ENCODE measurements at regions not wholly inside any gene's neighbourhood (a gene's known extent, or its start where the extent isn't known, plus 50 kb on each side); places are given as distances from the start of the nearest gene placed in this dataset.
"Not testable (repeated sequence)": the region's sequence is repeated elsewhere in the genome, so short reads cannot be mapped to it uniquely, and the experiment has no call there.

DNA sequence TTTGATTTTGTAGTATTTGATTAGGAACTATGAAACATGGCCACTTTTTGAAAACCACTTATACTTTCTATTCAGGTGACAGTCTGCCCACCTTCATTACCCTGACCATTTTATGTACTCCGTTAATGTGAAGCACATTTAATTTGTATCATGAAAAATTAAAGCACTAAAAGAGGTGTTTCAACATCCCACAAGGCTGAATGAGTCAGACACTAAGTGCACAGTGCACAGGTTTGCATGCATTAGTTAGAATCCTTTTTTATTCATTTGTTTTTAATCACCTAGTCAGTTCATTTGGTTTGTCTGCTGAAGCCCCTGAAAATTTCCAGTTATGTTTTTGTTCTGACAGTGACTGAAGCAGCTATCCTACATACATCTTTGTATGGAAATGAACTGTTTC, 271.0 kb downstream of the SLITRK5 start:
- Histone ChIP-seq H3K27me3 (ENCODE audit: control insufficient read depth in 1 of 2, insufficient read depth in 2 of 2, low read length in 2 of 2) (no peaks in the 10 kb centered on the region), H3K4me3 (ENCODE audit: low read depth in 1 of 2, low read length in 2 of 2) (no peak overlapping the region), H3K27ac (ENCODE audit: low read depth in 2 of 2, low read length in 1 of 2) (no peak overlapping the region), H3K4me1 (ENCODE audit: control insufficient read depth in 2 of 2, insufficient read depth in 2 of 2, low read length in 1 of 2) (no peaks in the 10 kb centered on the region), H3K9me3 (ENCODE audit: control insufficient read depth in 2 of 2, insufficient read depth in 1 of 2, low read depth in 1 of 2, low read length in 1 of 2) (no peaks in the 10 kb centered on the region), H3K36me3 (ENCODE audit: control insufficient read depth in 2 of 2, insufficient read depth in 2 of 2, low read length in 1 of 2) (no peaks in the 10 kb centered on the region)
- 75 to 79% methylated on average over 1 of the region's 1 CpG for WGBS, 2 donors

DNA sequence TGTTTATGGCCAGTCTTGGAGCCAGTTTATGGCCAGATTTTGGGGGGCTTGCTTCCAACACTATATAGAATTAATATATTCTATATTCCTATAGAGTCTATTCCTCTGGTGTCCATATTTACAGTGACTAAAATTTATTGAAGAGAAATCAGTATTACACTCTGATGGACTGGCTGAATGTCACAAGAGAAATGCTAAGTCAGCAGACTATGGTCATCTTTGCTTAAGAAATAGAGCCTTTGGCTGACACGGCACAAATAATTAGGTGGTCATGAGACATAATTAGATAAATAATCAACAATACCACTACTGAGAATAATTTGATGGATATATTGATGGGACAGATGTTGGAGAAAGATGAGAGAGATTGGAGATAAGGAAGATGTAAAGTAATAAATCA, 272.9 kb downstream of the SLITRK5 start:
- Histone ChIP-seq H3K27me3 (ENCODE audit: control insufficient read depth in 1 of 2, insufficient read depth in 2 of 2, low read length in 2 of 2) (no peaks in the 10 kb centered on the region), H3K36me3 (ENCODE audit: control insufficient read depth in 2 of 2, insufficient read depth in 2 of 2, low read length in 1 of 2) (no peaks in the 10 kb centered on the region), H3K27ac (ENCODE audit: low read depth in 2 of 2, low read length in 1 of 2) (no peak overlapping the region), H3K4me1 (ENCODE audit: control insufficient read depth in 2 of 2, insufficient read depth in 2 of 2, low read length in 1 of 2) (no peaks in the 10 kb centered on the region), H3K4me3 (ENCODE audit: low read depth in 1 of 2, low read length in 2 of 2) (no peak overlapping the region), H3K9me3 (ENCODE audit: control insufficient read depth in 2 of 2, insufficient read depth in 1 of 2, low read depth in 1 of 2, low read length in 1 of 2) (no peaks in the 10 kb centered on the region)
- WGBS, 2 donors = 88 to 93% methylated on average over 1 of the region's 1 CpG

- WGBS, 2 donors = 69 to 71% methylated on average over 2 of the region's 2 CpGs
Observed at GRCh38 chr13:87952377-87952776, 281.2 kb downstream of the SLITRK5 start.

DNA sequence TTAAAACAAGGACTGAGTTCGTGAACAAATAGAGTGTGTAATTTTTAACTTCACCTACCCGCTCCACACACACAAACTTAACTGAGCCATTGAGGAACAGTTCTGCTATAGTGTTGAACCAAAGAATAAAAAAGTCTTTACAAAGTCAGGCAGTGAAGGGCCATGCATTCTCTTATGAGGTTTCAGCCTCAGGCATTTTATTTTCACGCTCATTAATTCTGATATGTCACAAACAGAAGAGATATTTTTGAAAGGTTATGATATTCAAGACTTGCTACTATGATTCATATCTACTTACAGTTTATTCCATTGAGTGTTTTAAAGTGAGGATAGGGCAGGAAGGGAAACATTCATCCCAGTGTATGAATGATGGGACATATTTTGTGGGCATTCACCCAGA, 282.2 kb downstream of the SLITRK5 start:
- 50 to 57% methylated on average over 3 of the region's 3 CpGs for WGBS, 2 donors
- H3K9me3 ChIP-seq (ENCODE audit: control insufficient read depth in 2 of 2, insufficient read depth in 1 of 2, low read depth in 1 of 2, low read length in 1 of 2) = no peaks in the 10 kb centered on the region
- H3K4me1 ChIP-seq (ENCODE audit: control insufficient read depth in 2 of 2, insufficient read depth in 2 of 2, low read length in 1 of 2) = no peaks in the 10 kb centered on the region
- no peak overlapping the region for H3K4me3 ChIP-seq (ENCODE audit: low read depth in 1 of 2, low read length in 2 of 2)
- H3K27ac ChIP-seq (ENCODE audit: low read depth in 2 of 2, low read length in 1 of 2) = no peak overlapping the region
- no peaks in the 10 kb centered on the region for H3K36me3 ChIP-seq (ENCODE audit: control insufficient read depth in 2 of 2, insufficient read depth in 2 of 2, low read length in 1 of 2)
- H3K27me3 ChIP-seq (ENCODE audit: control insufficient read depth in 1 of 2, insufficient read depth in 2 of 2, low read length in 2 of 2) = no peaks in the 10 kb centered on the region

More at GRCh38 chr13:87952377-87952776, 281.2 kb downstream of the SLITRK5 start:
- Histone ChIP-seq H3K27me3 (ENCODE audit: control insufficient read depth in 1 of 2, insufficient read depth in 2 of 2, low read length in 2 of 2) (no peaks in the 10 kb centered on the region), H3K9me3 (ENCODE audit: control insufficient read depth in 2 of 2, insufficient read depth in 1 of 2, low read depth in 1 of 2, low read length in 1 of 2) (no peaks in the 10 kb centered on the region), H3K4me1 (ENCODE audit: control insufficient read depth in 2 of 2, insufficient read depth in 2 of 2, low read length in 1 of 2) (no peaks in the 10 kb centered on the region), H3K36me3 (ENCODE audit: control insufficient read depth in 2 of 2, insufficient read depth in 2 of 2, low read length in 1 of 2) (no peaks in the 10 kb centered on the region), H3K27ac (ENCODE audit: low read depth in 2 of 2, low read length in 1 of 2) (no peak overlapping the region), H3K4me3 (ENCODE audit: low read depth in 1 of 2, low read length in 2 of 2) (no peak overlapping the region)

DNA sequence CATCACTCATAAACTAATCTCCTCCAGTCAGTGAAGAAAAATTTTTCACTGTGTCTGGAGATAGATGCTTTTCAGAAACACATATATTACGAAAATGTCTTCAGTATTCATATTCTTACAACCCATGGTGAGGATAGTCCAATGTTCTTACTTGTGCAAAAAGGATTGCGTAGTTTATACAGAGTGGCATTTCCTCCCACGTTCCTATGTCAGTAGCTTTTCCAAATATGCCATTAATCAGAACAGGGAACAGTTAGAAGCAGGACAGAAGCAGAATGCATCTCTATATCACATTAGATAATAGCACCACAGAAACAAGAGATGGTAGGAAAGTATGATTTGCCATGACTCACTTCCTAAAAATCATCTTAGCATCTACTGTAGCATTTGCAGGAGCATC, 282.9 kb downstream of the SLITRK5 start:
- Histone ChIP-seq H3K27ac (ENCODE audit: low read depth in 2 of 2, low read length in 1 of 2) (no peak overlapping the region), H3K4me3 (ENCODE audit: low read depth in 1 of 2, low read length in 2 of 2) (no peak overlapping the region), H3K4me1 (ENCODE audit: control insufficient read depth in 2 of 2, insufficient read depth in 2 of 2, low read length in 1 of 2) (no peaks in the 10 kb centered on the region), H3K27me3 (ENCODE audit: control insufficient read depth in 1 of 2, insufficient read depth in 2 of 2, low read length in 2 of 2) (no peaks in the 10 kb centered on the region), H3K9me3 (ENCODE audit: control insufficient read depth in 2 of 2, insufficient read depth in 1 of 2, low read depth in 1 of 2, low read length in 1 of 2) (no peaks in the 10 kb centered on the region), H3K36me3 (ENCODE audit: control insufficient read depth in 2 of 2, insufficient read depth in 2 of 2, low read length in 1 of 2) (no peaks in the 10 kb centered on the region)
- WGBS, 2 donors = 63 to 64% methylated on average over 3 of the region's 3 CpGs

GRCh38 chr13:87961546-87961945, 290.4 kb downstream of the SLITRK5 start:
- no peaks in the 10 kb centered on the region for H3K9me3 ChIP-seq (ENCODE audit: control insufficient read depth in 2 of 2, insufficient read depth in 1 of 2, low read depth in 1 of 2, low read length in 1 of 2)
- no peaks in the 10 kb centered on the region for H3K36me3 ChIP-seq (ENCODE audit: control insufficient read depth in 2 of 2, insufficient read depth in 2 of 2, low read length in 1 of 2)
- H3K4me3 ChIP-seq (ENCODE audit: low read depth in 1 of 2, low read length in 2 of 2) = no peak overlapping the region
- H3K27me3 ChIP-seq (ENCODE audit: control insufficient read depth in 1 of 2, insufficient read depth in 2 of 2, low read length in 2 of 2) = no peaks in the 10 kb centered on the region
- H3K27ac ChIP-seq (ENCODE audit: low read depth in 2 of 2, low read length in 1 of 2) = no peak overlapping the region
- no peaks in the 10 kb centered on the region for H3K4me1 ChIP-seq (ENCODE audit: control insufficient read depth in 2 of 2, insufficient read depth in 2 of 2, low read length in 1 of 2)
- WGBS, 2 donors = 73 to 78% methylated on average over 3 of the region's 3 CpGs

DNA sequence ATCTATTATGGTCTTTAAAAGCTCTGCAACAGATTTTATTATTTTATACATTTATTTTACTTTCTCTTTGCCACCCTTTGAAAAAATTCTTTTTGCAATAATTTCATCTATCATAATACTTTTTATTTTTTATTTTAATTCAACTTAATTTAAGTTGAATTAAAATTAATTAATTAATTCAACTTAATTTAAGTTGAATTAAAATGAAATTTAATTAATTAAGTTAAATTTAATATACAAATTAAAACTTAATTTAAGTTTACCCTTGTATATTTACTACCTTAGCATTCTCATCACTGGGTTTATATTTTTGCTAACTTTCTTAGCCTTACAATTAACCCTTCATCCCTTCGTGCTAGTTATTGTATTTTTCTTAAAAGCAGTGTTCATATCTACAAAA, 301.4 kb downstream of the SLITRK5 start:
- WGBS, 2 donors = 58 to 70% methylated on average over 1 of the region's 1 CpG

DNA sequence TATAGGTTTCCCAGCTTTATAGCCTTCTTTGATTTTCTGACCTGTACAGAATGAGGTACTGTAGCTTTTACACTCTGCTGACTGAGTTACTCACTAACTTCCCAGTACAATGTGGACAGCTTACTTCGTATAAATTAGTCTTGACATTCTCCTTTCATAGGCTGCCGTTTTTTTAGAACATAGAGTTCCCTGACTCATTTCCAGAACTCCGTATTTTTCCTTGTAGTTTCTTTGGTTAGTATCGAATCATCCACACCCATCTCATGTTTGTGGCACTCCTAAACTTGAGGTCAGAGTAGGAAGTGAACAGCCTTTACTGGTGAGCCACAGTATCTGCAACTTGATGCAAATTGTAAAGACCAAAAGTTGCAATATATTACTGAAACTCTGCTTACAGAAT, 303.9 kb downstream of the SLITRK5 start:
- Histone ChIP-seq H3K36me3 (ENCODE audit: control insufficient read depth in 2 of 2, insufficient read depth in 2 of 2, low read length in 1 of 2) (no peaks in the 10 kb centered on the region), H3K27ac (ENCODE audit: low read depth in 2 of 2, low read length in 1 of 2) (no peak overlapping the region), H3K9me3 (ENCODE audit: control insufficient read depth in 2 of 2, insufficient read depth in 1 of 2, low read depth in 1 of 2, low read length in 1 of 2) (no peaks in the 10 kb centered on the region), H3K4me3 (ENCODE audit: low read depth in 1 of 2, low read length in 2 of 2) (no peak overlapping the region), H3K27me3 (ENCODE audit: control insufficient read depth in 1 of 2, insufficient read depth in 2 of 2, low read length in 2 of 2) (no peaks in the 10 kb centered on the region), H3K4me1 (ENCODE audit: control insufficient read depth in 2 of 2, insufficient read depth in 2 of 2, low read length in 1 of 2) (no peaks in the 10 kb centered on the region)
- WGBS, 2 donors = 76 to 79% methylated on average over 4 of the region's 4 CpGs

More for the DNA sequence above, 301.4 kb downstream of the SLITRK5 start:
- Histone ChIP-seq H3K27me3 (ENCODE audit: control insufficient read depth in 1 of 2, insufficient read depth in 2 of 2, low read length in 2 of 2) (no peaks in the 10 kb centered on the region), H3K36me3 (ENCODE audit: control insufficient read depth in 2 of 2, insufficient read depth in 2 of 2, low read length in 1 of 2) (no peaks in the 10 kb centered on the region), H3K4me3 (ENCODE audit: low read depth in 1 of 2, low read length in 2 of 2) (no peak overlapping the region), H3K9me3 (ENCODE audit: control insufficient read depth in 2 of 2, insufficient read depth in 1 of 2, low read depth in 1 of 2, low read length in 1 of 2) (no peaks in the 10 kb centered on the region), H3K27ac (ENCODE audit: low read depth in 2 of 2, low read length in 1 of 2) (no peak overlapping the region), H3K4me1 (ENCODE audit: control insufficient read depth in 2 of 2, insufficient read depth in 2 of 2, low read length in 1 of 2) (no peaks in the 10 kb centered on the region)

DNA sequence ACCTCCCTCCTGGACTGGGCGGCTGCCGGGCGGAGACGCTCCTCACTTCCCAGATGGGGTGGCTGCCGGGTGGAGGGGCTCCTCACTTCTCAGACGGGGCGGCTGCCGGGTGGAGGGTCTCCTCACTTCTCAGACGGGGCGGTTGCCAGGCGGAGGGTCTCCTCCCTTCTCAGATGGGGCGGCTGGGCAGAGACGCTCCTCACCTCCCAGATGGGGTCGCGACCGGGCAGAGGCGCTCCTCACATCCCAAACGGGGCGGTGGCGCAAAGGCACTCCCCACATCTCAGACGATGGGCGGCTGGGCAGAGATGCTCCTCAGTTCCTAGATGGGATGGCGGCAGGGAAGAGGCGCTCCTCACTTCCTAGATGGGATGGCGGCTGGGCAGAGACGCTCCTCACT, 305.5 kb downstream of the SLITRK5 start:
- 97 to 98% methylated on average over 12 to 26 of the region's 26 CpGs for WGBS, 2 donors
- H3K4me1 ChIP-seq (ENCODE audit: control insufficient read depth in 2 of 2, insufficient read depth in 2 of 2, low read length in 1 of 2) = not testable (repeated sequence)

DNA sequence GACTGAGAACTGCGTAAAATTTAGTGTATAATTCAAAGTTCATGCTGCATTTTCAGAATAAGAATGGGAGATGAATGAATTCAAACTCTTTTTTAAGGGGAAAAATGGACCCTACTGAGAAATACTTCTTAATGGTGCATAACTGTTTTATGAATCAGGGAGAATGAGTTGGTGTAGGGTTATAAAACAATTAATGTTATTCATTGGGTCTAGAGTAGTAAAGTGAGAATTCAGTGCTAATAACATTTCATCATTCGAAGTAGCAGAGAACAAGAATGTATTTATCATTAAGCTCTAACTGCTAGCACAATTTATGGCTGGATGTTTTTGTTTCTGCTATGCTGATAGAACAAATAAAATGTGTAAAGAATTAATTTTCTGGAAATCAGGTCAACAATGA, 310.2 kb downstream of the SLITRK5 start:
- Histone ChIP-seq H3K4me3 (ENCODE audit: low read depth in 1 of 2, low read length in 2 of 2) (no peak overlapping the region), H3K27me3 (ENCODE audit: control insufficient read depth in 1 of 2, insufficient read depth in 2 of 2, low read length in 2 of 2) (no peaks in the 10 kb centered on the region), H3K9me3 (ENCODE audit: control insufficient read depth in 2 of 2, insufficient read depth in 1 of 2, low read depth in 1 of 2, low read length in 1 of 2) (no peaks in the 10 kb centered on the region), H3K4me1 (ENCODE audit: control insufficient read depth in 2 of 2, insufficient read depth in 2 of 2, low read length in 1 of 2) (no peaks in the 10 kb centered on the region), H3K27ac (ENCODE audit: low read depth in 2 of 2, low read length in 1 of 2) (no peak overlapping the region), H3K36me3 (ENCODE audit: control insufficient read depth in 2 of 2, insufficient read depth in 2 of 2, low read length in 1 of 2) (no peaks in the 10 kb centered on the region)
- WGBS, 2 donors = 74 to 76% methylated on average over 2 of the region's 2 CpGs

More for the DNA sequence above, 305.5 kb downstream of the SLITRK5 start:
- H3K4me3 ChIP-seq (ENCODE audit: low read depth in 1 of 2, low read length in 2 of 2); H3K27ac ChIP-seq (ENCODE audit: low read depth in 2 of 2, low read length in 1 of 2); H3K9me3 ChIP-seq (ENCODE audit: control insufficient read depth in 2 of 2, insufficient read depth in 1 of 2, low read depth in 1 of 2, low read length in 1 of 2); H3K36me3 ChIP-seq (ENCODE audit: control insufficient read depth in 2 of 2, insufficient read depth in 2 of 2, low read length in 1 of 2); H3K27me3 ChIP-seq (ENCODE audit: control insufficient read depth in 1 of 2, insufficient read depth in 2 of 2, low read length in 2 of 2): not testable (repeated sequence)

Measured in esophagus (tissue), 2 donors.